GM21576 (cell line): ENCODE measurements at regions not wholly inside any gene's neighbourhood (a gene's known extent, or its start where the extent isn't known, plus 50 kb on each side); places are given as distances from the start of the nearest gene placed in this dataset.
"Not testable (repeated sequence)": the region's sequence is repeated elsewhere in the genome, so short reads cannot be mapped to it uniquely, and the experiment has no call there.

ENCODE experiments used
- ATAC-seq: cut with Tn5 transposase; IDR thresholded peaks from one replicate; pipeline ENCODE4 v1.9.1; 2021; ENCODE audit warnings: mild to moderate bottlenecking, moderate library complexity; ENCODE audit not compliant: unreplicated experiment

DNA sequence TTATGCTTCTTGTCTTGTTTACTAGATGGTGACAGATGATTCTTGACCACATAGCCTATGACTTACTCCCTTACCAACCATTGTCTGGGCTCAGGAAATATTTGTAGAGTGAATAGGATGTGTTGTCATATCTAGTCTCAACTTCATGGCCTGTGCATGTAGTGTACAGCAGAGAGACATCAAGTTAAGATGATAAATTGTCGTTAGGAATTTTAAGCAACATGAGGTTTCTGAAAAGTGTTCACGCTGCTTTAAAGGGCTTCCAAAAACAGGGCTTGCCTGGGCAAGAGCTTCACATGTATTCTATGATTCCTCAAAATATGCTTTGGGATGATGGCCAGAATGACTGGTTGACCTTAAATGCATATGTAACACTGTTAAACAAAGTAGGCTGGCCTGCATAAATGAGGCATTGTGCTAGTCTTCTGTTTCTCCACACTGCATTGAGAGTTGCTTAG lies 424.0 kb downstream of the RND3 start:
- ATAC-seq: no peak

DNA sequence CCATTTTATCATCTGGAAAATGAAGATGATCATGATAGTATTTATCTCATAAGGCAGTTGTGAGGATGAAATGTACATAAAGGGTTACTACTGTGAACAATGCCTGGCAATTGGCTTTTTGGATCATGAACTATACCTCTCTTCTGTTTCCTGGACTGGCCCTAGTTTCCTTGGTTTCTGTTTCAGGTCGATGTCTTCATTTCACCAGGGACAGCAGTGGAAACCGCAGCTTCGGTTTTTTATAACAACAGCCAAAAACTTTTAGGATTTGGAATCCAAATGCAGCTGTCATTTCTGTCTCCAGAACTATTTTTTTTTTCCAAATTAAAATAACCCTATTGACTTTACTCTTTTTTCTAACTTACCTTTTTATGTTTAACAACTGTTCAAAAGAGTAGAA lies 425.1 kb downstream of the RND3 start:
- no peak for ATAC-seq

DNA sequence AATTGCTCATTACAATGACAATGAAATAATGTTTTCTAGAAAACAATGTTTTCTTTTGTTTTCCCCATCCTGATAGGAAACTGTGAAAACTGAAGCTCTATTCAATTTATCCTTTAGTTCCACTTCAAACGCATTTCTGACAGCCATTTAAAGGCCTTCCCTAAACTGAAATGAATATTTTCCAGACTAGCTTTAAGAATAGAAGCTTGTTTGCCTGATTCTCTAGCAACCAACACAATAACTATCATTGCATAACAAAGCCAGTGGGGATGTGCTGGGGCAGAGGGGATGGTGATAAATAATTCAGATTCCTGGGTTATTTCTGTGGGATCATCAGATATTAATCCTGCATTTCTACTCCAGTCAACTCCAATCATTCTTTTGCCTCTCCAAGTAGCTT lies 427.1 kb downstream of the RND3 start:
- no peak for ATAC-seq

DNA sequence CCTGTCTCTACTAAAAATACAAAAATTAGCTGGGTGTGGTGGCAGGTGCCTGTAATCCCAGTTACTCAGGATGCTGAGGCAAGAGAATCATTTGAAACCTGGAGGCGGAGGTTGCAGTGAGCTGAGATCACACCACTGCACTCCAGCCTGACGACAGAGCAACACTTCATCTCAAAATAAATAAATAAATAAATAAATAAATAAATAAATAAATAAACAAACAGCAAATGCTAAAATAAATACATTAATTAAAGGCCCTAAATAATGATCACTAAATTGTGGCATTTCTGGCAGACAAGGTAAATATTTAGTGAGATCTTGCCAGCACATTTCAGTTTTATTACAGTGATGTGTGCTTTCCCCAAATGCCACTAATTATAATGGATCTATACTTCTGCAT lies 427.8 kb downstream of the RND3 start:
- not testable (repeated sequence) for ATAC-seq

DNA sequence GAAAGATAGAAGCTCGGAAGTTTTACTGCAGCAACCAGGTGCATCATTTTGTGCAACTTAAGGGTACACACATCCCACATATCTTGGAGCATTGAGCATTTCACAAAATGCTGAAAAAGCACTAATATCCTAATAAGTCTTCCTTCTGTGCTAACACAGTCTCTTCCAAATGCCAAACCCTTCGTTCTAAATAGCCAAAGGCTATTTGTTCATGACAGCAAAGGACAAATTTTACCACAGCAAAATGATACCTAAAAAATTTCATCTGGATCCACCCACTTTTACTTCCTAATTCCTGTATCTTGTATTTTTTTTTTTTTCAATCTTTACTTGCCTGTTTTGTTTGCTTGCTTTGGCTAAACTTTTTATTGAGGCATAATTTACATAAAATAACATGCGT lies 435.0 kb downstream of the RND3 start:
- no peak for ATAC-seq

DNA sequence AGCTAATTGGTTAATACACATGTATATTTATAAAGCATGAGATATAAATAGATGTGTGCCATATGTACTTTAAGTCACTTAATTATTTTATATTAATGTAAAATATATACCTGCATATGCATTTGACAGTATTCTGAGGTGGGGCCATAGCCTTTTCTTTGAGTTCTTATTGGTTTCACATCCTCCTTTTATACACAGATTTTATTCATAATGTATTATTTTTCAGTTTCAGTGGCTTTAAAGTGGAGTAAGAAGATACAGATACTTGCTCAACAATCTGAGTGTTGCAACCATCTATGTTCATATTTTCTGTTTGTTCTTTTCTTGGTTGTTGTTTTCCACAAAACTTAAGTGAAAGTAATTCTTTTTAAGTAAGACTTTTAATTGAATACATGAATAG lies 436.5 kb downstream of the RND3 start:
- no peak for ATAC-seq

DNA sequence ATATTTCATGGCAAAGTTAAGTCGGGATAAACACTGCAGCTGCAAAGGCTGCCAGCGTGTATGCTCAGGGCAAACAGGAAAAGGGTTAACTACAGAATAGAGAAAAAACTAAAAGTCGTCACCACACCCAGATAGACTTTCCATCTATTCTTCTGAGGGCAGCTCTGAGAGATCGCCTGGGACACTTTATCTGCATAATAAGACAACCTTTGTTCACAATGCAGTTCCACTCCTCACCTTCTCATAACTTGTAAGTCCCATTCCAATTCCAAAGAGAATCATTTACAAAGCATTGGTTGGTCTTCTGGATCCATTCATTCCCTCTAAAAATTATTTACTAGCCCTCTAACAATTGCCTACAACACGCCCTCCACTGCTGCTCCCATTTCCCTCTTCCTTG lies 437.4 kb downstream of the RND3 start:
- no peak for ATAC-seq

DNA sequence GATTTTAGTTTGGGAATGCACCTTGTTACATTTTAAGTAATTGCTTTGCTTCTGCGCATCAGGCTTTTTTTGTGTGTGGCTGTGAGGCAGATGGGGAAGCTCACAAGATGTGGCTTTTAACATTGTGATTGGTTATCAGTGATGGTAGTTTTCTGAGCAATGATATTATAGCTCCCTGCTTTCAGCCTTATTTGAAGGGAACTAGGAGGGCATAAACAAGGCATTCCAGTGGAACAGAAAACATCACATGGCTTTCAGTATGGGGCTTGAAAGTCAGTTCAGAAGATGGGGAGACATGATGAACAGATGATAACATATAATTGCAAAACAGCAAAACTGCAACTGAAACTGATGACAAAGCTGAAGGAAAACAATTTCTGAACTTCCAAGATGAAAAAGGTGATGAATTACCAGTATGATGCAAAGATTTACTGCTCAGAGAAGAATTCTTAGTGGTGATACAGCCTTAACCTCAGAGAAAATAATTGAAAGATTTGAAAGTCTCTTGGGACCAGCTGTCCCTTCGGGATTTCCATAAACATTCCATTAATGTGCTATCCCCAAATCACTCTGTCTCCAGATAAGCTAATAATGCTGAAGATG lies 439.7 kb downstream of the RND3 start:
- no peak for ATAC-seq

DNA sequence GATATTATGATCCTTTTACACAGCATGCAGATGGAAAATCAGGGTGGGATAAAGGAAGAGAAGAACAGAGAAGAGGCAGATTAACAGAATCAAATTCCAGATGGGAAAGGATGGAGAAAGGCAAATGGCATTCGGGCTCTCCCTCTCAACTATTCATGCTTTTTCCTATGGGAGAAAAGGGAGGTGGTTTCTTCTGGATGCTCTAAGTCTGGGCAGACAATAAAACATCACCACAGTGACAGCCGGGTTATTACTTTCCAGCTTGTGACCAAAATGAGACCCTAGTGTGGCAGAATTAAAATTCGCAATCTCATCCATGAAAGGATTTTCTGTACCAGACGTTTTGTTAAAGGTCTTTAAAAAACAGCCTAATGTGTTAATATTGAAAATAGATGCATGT lies 440.7 kb downstream of the RND3 start:
- ATAC-seq: no peak

DNA sequence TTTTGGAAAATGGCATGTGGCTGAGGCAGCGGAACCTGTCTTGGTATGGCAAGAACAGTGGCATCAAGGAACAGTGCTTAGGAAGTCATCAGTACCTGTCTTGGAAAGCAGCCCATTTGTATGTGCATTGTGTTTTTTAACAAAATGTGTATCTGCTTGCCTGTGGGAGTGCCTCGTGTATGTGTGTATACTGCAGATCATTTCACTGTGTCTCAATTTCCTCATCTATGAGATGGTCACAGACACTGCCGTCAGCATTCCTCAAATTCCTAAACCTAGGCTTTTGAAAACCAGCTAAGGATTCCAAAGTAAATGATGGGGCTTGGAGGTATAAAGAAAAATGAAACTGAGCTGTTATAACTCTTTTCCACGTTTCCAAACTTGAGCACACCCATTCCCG lies 441.3 kb downstream of the RND3 start:
- no peak for ATAC-seq

DNA sequence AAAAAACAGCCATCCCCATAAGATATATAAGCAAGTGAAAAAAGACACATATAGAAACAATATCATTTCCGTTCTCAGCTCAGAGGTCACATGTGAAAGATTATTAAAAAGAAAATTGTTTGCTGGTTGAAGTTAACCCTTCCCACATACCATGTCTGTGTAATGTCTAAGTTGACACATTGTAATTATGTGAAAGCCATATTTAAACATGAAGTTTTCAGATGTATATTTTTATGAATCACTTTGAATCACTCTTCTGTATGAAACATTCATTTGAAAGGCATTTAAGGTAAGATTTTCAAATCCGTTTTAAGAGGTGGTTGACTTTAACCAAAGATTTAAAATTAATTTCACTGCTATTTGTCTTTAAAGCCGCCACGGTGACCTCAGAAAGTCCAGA lies 441.9 kb downstream of the RND3 start:
- ATAC-seq: no peak

DNA sequence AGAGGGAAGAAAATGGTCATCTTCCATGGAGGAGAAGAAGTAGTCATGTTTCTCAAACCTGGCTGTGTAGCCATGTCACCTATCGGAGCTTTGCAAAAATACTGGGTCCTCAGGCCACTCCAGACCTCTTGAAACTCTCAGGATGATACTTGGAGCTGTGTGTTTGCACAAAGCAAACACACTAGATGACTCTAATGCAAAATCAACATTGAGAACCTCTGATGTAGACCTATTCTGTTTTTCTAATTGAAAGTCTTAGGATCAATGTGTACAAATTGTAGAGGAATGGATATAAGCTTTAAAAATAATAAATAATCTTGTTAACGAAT lies 444.3 kb downstream of the RND3 start:
- ATAC-seq: no peak

DNA sequence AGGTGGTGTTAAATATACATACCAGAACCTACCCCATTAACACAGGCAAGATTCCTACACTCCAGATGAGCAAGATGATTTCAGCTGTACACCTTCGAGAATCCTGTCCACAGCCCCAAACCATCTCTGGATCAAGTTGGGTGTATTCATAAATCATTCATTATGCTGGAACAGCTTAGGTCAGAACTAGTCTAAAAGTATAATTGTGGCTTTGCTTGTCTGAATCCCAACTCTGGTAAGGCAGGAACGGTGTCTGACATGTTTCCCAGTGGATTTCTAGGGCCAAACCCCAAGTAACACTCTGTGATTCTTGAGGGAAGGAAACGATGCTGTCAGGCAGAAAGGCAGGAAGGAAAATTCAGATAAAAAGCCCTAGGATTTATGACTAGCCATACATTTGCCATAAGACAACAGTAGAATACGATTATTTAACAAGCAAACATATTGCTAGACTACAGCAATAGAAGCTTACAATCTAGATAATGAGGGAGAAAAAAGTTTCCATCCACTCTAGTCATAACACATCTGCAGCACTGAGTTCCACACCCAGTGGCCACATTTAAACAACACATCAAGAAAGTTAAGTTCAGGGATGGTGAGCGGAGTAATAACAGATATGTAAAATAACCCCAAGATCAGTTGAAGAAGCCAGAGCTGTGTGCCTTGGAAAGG lies 444.8 kb downstream of the RND3 start:
- no peak for ATAC-seq

DNA sequence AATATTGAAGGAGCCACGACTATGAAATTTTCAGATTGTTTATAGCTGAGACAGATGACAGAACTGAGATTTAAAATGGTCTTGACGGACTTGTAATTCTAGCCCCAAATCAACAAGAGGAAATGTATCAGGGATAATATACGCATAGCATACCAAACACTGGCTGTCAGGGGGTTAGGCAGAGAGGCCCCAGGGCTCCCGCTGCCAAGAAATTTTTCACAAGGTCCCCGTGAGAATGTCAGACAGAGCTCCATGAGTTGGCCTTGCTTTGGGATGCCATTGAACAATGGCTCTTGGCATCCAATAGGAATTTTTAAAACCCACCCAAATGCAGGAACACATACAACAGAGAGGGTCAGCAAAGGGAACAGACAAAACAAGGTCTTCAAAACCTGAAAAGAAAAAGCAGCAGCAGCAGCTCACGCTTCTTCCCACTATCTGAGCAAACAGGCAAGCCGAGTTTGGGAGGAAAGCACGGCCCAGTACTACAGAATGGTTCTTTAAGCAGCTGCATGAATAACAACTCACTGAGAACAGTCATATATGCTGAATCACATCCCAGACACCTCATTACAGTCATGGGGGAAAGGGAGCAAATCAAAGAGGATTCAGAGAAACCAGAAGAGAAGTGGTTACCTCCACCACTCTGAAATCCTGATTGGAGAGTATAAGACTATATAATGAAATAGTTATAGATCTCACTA lies 445.6 kb downstream of the RND3 start:
- no peak for ATAC-seq

DNA sequence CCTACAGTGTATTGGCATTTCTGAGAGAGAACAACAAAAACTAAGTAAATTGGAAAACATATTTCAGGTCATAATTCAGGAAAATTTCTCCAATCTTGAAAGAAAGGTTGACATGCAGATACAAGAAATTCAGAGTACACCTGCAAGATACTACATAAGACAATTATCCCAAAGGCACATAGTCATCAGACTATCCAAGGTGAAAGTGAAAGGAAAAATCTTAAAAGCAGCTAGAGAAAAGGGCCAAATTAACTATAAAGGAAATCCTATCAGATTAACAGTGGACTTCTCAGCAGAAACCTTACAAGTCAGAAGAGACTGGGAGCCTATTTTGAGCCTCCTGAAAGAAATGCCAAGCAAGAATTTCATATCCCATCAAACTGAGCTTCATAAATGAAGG lies 449.0 kb upstream of the MMADHC start:
- ATAC-seq: no peak

DNA sequence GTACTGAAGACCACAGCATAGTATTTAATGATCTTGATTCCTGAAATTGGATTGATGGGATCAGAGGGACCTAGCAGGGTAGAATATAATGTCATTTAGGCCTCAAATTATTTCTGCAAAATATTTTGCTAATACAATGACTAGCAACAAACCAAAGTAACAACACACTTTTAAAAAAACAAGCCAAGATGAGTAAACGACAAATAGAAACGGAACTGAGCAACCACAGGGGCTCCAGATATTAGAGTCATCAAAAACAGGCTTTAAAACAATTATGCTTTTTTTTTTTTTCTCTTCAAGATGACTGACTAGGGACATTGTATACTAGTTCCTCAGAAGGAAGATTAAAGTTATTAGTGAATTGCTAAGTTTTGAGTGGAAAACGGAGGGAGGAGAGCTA lies 447.1 kb upstream of the MMADHC start:
- ATAC-seq: no peak

DNA sequence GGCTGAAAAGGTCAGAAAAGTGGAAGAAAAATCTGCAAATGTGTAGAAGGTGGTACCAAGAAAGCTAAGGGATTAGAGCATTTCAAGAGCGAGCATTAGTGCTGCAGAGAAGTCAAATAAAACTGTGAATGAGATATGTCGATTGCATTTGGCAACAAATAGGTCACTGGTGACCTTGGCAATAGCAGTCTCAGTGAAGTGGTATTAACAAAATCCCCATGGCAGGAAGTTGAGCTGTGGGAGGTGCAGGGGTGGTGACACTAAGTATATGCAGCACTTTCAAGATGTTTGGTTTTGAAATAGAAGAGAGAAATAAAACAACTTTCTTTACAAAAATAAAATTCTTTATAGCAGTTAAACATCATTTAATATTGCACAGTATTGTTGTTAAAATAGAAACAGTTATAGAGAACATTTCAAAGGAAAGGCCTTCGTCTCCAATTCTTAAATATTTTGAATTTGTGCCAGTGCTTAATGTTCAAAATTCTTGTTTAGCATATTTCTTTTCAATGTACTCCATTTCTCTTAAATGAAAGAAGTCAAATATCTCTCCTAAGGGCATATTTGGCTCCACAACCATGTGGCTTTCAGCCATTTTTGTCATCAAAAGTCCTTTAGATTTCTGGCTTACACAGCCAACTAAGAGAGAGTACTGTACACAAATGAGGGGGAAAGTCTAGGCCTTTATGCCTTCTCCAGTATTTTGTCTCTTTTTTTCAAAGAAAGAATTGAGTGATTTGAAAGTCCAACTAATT lies 443.0 kb upstream of the MMADHC start:
- ATAC-seq: no peak

DNA sequence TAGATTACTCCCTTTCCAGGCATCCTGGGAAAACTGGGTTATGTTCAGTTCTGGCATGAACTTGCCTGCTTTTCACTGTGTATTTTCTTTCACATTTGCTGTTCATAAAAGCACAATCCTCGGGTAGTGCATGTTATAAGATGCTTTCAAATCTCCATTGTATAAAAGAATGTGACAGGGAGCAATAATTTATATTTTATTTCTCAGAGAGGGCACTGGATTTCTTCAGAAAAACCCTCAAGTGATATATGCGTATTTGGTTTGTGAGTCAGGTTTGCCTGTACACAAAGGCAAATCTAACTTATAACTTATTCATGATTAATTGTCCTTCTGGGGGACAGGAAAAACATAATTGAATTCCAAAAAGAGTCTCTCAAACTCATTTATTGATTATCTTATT lies 440.7 kb upstream of the MMADHC start:
- no peak for ATAC-seq

DNA sequence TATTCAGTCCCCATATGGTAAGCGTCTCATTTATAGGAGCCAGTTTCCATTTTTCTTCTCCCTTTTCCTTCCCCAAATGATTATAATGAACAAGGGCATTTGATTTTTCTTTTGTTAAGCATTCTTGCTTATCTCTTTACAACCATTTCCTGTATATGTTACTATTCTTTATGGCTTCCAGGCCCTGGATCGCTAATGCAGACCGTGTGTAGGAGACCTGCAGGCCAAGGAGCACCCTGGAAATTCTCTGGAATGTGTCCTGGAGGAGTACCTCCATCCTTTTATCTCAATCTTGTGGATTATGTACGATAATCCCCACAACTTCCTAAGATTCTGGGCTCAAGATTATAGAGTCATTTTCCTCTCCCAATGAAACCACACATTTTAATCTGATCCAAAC lies 439.6 kb upstream of the MMADHC start:
- no peak for ATAC-seq

DNA sequence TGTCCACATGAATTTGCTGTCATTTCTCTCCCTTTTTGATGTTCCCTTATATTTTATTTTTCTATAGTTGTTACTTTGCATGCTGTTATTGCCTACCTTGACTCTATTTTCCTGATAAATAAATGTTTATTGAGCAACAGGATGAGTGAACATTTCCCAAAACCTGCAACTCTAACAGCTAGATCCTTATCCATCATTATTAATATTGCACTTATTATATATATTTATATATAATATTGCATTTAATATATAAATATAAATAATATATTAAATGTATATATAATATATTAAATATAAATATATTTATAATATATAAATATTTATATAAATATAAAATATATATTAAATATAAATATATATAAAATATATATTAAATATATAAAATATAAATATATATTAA lies 436.1 kb upstream of the MMADHC start:
- no peak for ATAC-seq

DNA sequence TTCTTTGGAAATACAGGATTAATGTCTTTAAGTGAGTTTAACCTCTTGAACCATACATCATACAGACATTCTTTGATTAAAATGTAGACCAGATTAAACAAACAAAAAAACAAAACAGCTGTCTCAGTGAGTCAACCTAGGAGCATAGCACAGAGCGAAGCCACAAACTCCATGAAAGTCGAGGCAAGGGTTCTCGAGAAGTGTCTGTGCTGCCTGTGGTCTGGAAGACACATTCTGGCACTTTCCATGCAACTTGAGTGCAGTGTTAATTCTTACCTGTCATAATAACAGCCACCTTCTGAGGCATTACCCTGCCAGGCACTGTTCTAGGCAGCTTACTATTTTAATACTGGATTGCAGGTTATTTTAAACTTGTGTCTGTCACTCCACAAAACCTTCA lies 435.5 kb upstream of the MMADHC start:
- ATAC-seq: no peak
